HCT116 (cell line): ENCODE measurements at regions not wholly inside any gene's neighbourhood (a gene's known extent, or its start where the extent isn't known, plus 50 kb on each side); places are given as distances from the start of the nearest gene placed in this dataset.

Source experiments
- ATAC-seq: fragments of 200-7000 bp; cut with Tn5 transposase; 2 replicates; pipeline ENCODE4 v1.9.1; 2020; ENCODE audit warnings: mild to moderate bottlenecking, moderate library complexity
- BruUV-seq: library from RNA; stranded (reverse); fragments of 400-500 nt; replicated peaks from 2 replicates; lab custom pipeline; 2021; lab: Mats Ljungman, UMichigan
- CTCF ChIA-PET: fragments of 300-600 bp; sonication (Branson Sonifier 250); formaldehyde crosslinking; loops from one replicate; lab custom pipeline; 2021; ENCODE audit warnings: antibody characterized with exemption; lab: Charles Lee
- POLR2A ChIA-PET: fragments of 300-600, 350-600 bp; sonication (Branson Sonifier 250); formaldehyde crosslinking; loops from one replicate; lab custom pipeline; 2021; ENCODE audit warnings: antibody characterized with exemption; lab: Charles Lee
- RAD21 ChIA-PET, 2 experiments: fragments of 300-600 bp; sonication (Branson Sonifier 250); formaldehyde crosslinking; loops; one replicate each; lab custom pipeline; 2023; ENCODE audit warnings: low total read pairs in 2 of 2; ENCODE audit not compliant: uncharacterized antibody in 2 of 2, unreplicated experiment in 2 of 2, low non-redundant PET in 1 of 2; lab: Charles Lee
- DNase-seq: peaks from one replicate; pipeline ENCODE4 v3.0.0-alpha.2; 2010; ENCODE audit warnings: low read depth, low spot score
- H2AFZ ChIP-seq: fragments of 200-600 bp; shearing (Covaris generic), sonication (generic); 2 replicates; pipeline ENCODE4 v1.6.1; 2017; ENCODE audit warnings: low read depth, mixed run types, mixed read lengths, antibody characterized with exemption, low read length; ENCODE audit not compliant: poor library complexity, severe bottlenecking
- H3K27ac ChIP-seq: 2 replicates; pipeline ENCODE4 v1.5.1; 2012; ENCODE audit warnings: low read depth, low read length
- H3K27me3 ChIP-seq: fragments of 200-600 bp; sonication (generic); 2 replicates; pipeline ENCODE4 v1.6.1; 2016; ENCODE audit warnings: mixed run types, low read length, mixed read lengths; ENCODE audit not compliant: insufficient read depth
- H3K36me3 ChIP-seq, 2 experiments: fragments of 200-500 bp in 1 of 2; fragments of 200-600 bp in 1 of 2; sonication (Bioruptor generic) in 1 of 2; sonication (generic) in 1 of 2; 2 replicates each; pipeline versions ENCODE4 v1.5.1 to v1.6.1; 2014 to 2016; ENCODE audit warnings: low read length in 2 of 2, inconsistent platforms in 1 of 2, mixed read lengths in 1 of 2, mixed run types in 1 of 2; ENCODE audit not compliant: insufficient read depth in 2 of 2, control insufficient read depth in 1 of 2
- H3K4me1 ChIP-seq, 2 experiments: fragments of 200-600 bp in 1 of 2; sonication (generic) in 1 of 2; 2 replicates each; pipeline versions ENCODE4 v1.5.1 to v1.6.1; 2012 to 2017; ENCODE audit warnings: low read length in 2 of 2, inconsistent platforms in 1 of 2, mild to moderate bottlenecking in 1 of 2, mixed read lengths in 1 of 2, mixed run types in 1 of 2, moderate library complexity in 1 of 2; ENCODE audit not compliant: insufficient read depth in 2 of 2, control insufficient read depth in 1 of 2
- H3K4me2 ChIP-seq: fragments of 200-600 bp; sonication (generic); 2 replicates; pipeline ENCODE4 v1.6.1; 2017; ENCODE audit warnings: mixed run types, low read length, mixed read lengths
- H3K4me3 ChIP-seq, 2 experiments: fragments of 200-600 bp in 1 of 2; sonication (generic) in 1 of 2; replicated peaks in 1 of 2; 2 replicates each; pipeline ENCODE4 v1.5.1; 2011 to 2016; ENCODE audit warnings: low read length in 2 of 2, control low read depth in 1 of 2, low read depth in 1 of 2, mild to moderate bottlenecking in 1 of 2, mixed read lengths in 1 of 2, mixed run types in 1 of 2
- H3K79me2 ChIP-seq: fragments of 200-600 bp; sonication (generic); 2 replicates; pipeline ENCODE4 v1.6.1; 2017; ENCODE audit warnings: mild to moderate bottlenecking, mixed run types, low read length, moderate library complexity, mixed read lengths; ENCODE audit not compliant: insufficient read depth
- H3K9ac ChIP-seq: fragments of 200-600 bp; sonication (generic); 2 replicates; pipeline ENCODE4 v1.6.1; 2016; ENCODE audit warnings: low read length, mixed read lengths
- H3K9me2 ChIP-seq: fragments of 200-600 bp; sonication (generic), shearing (Covaris generic); 2 replicates; pipeline ENCODE4 v1.6.1; 2017; ENCODE audit warnings: mixed run types, mild to moderate bottlenecking, moderate library complexity; ENCODE audit not compliant: insufficient read depth
- H3K9me3 ChIP-seq, 2 experiments: fragments of 200-500 bp in 1 of 2; fragments of 200-600 bp in 1 of 2; sonication (Bioruptor generic) in 1 of 2; sonication (generic) in 1 of 2; 2 replicates each; pipeline ENCODE4 v1.6.1; 2014 to 2017; ENCODE audit warnings: low read length in 2 of 2, mixed read lengths in 2 of 2, inconsistent platforms in 1 of 2, low read depth in 1 of 2, mild to moderate bottlenecking in 1 of 2, mixed run types in 1 of 2, moderate library complexity in 1 of 2; ENCODE audit not compliant: control insufficient read depth in 1 of 2, insufficient read depth in 1 of 2
- H4K20me1 ChIP-seq: fragments of 200-600 bp; sonication (generic), shearing (Covaris generic); 2 replicates; pipeline ENCODE4 v1.6.1; 2017; ENCODE audit warnings: mixed run types, mild to moderate bottlenecking, moderate library complexity; ENCODE audit not compliant: insufficient read depth
- CBX3 ChIP-seq: IDR thresholded peaks from 2 replicates; pipeline ENCODE4 v1.6.1; 2012; ENCODE audit warnings: low read depth
- EGR1 ChIP-seq: IDR thresholded peaks from 2 replicates; pipeline ENCODE4 v1.6.1; 2012; ENCODE audit warnings: low read depth
- EZH2phosphoT487 ChIP-seq: fragments of 200-600 bp; IDR thresholded peaks from 2 replicates; pipeline ENCODE4 v1.6.1; 2018; ENCODE audit warnings: antibody characterized with exemption, borderline replicate concordance
- JUND ChIP-seq: IDR thresholded peaks from 2 replicates; pipeline ENCODE4 v1.6.1; 2012
- RAD21 ChIP-seq: IDR thresholded peaks from 2 replicates; pipeline ENCODE4 v1.6.1; 2012; ENCODE audit warnings: low read depth, mild to moderate bottlenecking
- SIN3A ChIP-seq: IDR thresholded peaks from 2 replicates; pipeline ENCODE4 v1.6.1; 2012; ENCODE audit warnings: low read depth
- ZNF274 ChIP-seq: fragments of 200-500 bp; sonication (Bioruptor generic); IDR thresholded peaks from 2 replicates; pipeline ENCODE4 v1.6.1; 2014; ENCODE audit warnings: mild to moderate bottlenecking, low read depth, low read length, inconsistent platforms
- intact Hi-C: fragments of 100-400 bp; cut with micrococcal nuclease; formaldehyde crosslinking; loops from 2 replicates; pipeline ENCODE4 v1.10.0; 2022
- TF ChIP-seq, protein P1 (sequence below), 3 experiments: fragments of 200-600 bp in 1 of 3; sonication (generic) in 1 of 3; IDR thresholded peaks in 2 of 3; conservative IDR thresholded peaks in 1 of 3; 2 replicates each; pipeline ENCODE4 v1.5.1; 2012 to 2017; ENCODE audit warnings: low read depth in 2 of 3, low read length in 2 of 3, antibody characterized with exemption in 1 of 3, borderline replicate concordance in 1 of 3, control low read depth in 1 of 3, mild to moderate bottlenecking in 1 of 3, mixed read lengths in 1 of 3, mixed run types in 1 of 3, moderate library complexity in 1 of 3; ENCODE audit not compliant: insufficient read depth in 1 of 3

DNA sequence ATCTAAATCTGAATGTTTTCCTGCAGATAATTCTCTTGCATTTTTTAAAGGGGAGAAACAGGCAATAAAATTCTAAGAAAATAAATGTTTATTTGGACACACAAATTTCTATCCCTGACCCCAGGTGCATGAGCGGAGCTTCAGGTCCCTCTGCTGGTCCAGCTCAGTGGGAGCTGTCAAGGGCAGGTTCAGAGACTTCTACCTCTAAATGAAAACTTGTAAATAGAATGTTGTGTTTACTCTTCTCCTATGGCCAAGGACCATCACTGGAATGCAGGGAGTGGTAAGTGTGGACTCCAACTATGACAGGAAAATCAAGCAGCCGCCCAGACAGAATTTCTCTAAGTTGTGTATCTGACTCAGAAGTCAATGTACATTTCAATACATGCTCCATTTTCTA lies 148.6 kb upstream of the TTC29 start:
- CTCF ChIA-PET = interaction anchor here (1.6 kb wide), 1 partner anchor 75 kb away, joined by 9 read pairs; no protein-coding TSS in a partner anchor
- Histone ChIP-seq H3K36me3 (no peaks in the 10 kb centered on the region), H3K27ac (no peak overlapping the region), H3K79me2 (no peaks in the 10 kb centered on the region), H3K9ac (no peak overlapping the region), H4K20me1 (no peaks in the 10 kb centered on the region; the same call in 1 of the 2 replicates), H3K9me2 (no peaks in the 10 kb centered on the region), H3K27me3 (peaks cover 46% of the 10 kb centered on the region), H2AFZ (no peak overlapping the region), H3K4me3 (no peak overlapping the region), H3K9me3 (no peaks in the 10 kb centered on the region), H3K4me1 (no peaks in the 10 kb centered on the region), H3K4me2 (no peak overlapping the region)
- ATAC-seq (no peak), DNase-seq (no peak)
- no TSS peak for BruUV-seq
- RAD21 ChIA-PET = no interaction called here
- TF ChIP-seq EZH2phosphoT487 (no peak), RAD21 (peak; percentile 48)
- TF ChIP-seq, protein P1, sequence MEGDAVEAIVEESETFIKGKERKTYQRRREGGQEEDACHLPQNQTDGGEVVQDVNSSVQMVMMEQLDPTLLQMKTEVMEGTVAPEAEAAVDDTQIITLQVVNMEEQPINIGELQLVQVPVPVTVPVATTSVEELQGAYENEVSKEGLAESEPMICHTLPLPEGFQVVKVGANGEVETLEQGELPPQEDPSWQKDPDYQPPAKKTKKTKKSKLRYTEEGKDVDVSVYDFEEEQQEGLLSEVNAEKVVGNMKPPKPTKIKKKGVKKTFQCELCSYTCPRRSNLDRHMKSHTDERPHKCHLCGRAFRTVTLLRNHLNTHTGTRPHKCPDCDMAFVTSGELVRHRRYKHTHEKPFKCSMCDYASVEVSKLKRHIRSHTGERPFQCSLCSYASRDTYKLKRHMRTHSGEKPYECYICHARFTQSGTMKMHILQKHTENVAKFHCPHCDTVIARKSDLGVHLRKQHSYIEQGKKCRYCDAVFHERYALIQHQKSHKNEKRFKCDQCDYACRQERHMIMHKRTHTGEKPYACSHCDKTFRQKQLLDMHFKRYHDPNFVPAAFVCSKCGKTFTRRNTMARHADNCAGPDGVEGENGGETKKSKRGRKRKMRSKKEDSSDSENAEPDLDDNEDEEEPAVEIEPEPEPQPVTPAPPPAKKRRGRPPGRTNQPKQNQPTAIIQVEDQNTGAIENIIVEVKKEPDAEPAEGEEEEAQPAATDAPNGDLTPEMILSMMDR (IDR thresholded peaks at IDR 0.05 in 2 of 3, conservative IDR thresholded peaks at IDR 0.05 in 1 of 3; ENCODE audit: borderline replicate concordance in 1 of 3, insufficient read depth in 1 of 3, low read depth in 2 of 3, low read length in 2 of 3) = peak in 2 of 3 experiments; percentile 29 to 32; a peak in 3 of 6 replicates
- intact Hi-C loops = loop anchor here (10.0 kb wide), 1 partner anchor 1859 kb away; no protein-coding TSS in a partner anchor
- POLR2A ChIA-PET = no interaction called here

DNA sequence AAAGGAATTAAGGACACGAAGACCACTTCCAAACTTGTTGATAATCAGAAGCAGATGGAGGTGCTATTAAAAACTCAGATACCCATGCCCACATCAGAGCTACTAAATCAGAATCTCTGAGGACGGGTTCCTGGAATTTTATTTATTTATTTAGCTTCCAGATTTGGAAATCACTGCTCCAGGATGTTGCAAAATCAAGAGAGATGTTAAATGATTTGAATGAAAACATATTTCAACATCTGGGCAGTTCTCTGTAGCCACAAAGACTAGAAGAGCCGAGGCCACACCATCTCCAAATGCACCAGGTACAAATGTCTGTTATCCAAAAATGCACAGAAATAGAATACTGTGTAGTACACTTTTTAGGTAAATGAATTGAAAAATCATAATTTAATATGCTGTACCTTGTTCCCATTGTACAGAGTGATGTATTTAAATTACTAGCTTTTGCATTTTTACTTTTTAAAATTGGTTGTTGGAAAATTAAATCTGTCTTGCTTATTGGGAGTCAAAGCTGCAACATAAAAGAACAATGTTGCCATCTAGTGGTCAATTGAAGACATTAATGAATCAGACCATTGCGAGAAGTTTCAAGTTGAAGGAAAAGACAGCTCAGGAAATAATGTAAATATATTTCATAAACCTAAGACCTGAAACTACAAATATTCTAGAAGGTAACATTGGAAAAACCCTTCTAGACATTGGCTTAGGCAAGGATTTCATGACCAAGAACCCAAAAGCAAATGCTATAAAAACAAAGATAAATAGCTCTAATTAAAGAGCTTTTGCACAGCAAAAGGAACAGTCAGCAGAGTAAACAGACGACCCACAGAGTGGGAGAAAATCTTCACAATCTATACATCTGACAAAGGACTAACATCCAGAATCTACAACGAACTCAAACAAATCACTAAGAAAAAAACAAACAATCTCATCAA lies 151.3 kb upstream of the TTC29 start:
- peak; percentile 76 for ATAC-seq
- H4K20me1 ChIP-seq = no peaks in the 10 kb centered on the region; the same call in 1 of the 2 replicates
- H3K4me2 ChIP-seq = no peak overlapping the region
- H3K4me3 ChIP-seq = no peak overlapping the region
- no peak overlapping the region for H3K9ac ChIP-seq
- no peaks in the 10 kb centered on the region for H3K36me3 ChIP-seq
- RAD21 ChIA-PET = interaction anchor here (0.7 to 1.7 kb wide), 7 partner anchors 76 to 753 kb away, joined by 3 to 17 read pairs (median 3); no protein-coding TSS in a partner anchor
- intact Hi-C loops = loop anchor here (1.0 to 10.0 kb wide), 4 partner anchors 78 to 1862 kb away; no protein-coding TSS in a partner anchor
- H3K4me1 ChIP-seq = no peaks in the 10 kb centered on the region
- H3K9me3 ChIP-seq = no peaks in the 10 kb centered on the region
- no peaks in the 10 kb centered on the region for H3K79me2 ChIP-seq
- no peaks in the 10 kb centered on the region for H3K9me2 ChIP-seq
- BruUV-seq = no TSS peak
- peaks cover 37% of the 10 kb centered on the region for H3K27me3 ChIP-seq
- peak; percentile 32 for DNase-seq
- TF ChIP-seq SIN3A = no peak
- TF ChIP-seq JUND = no peak
- TF ChIP-seq, protein P1 (IDR thresholded peaks at IDR 0.05 in 2 of 3, conservative IDR thresholded peaks at IDR 0.05 in 1 of 3; ENCODE audit: borderline replicate concordance in 1 of 3, insufficient read depth in 1 of 3, low read depth in 2 of 3, low read length in 2 of 3) = peak; percentile 50 to 72 (median 55); a peak in 5 of 6 replicates
- TF ChIP-seq CBX3 = no peak
- TF ChIP-seq RAD21 = peak; percentile 81
- TF ChIP-seq EGR1 = no peak
- no peak for TF ChIP-seq ZNF274
- no peak overlapping the region for H2AFZ ChIP-seq
- CTCF ChIA-PET = interaction anchor here (0.7 to 2.4 kb wide), 35 partner anchors 8 to 1880 kb away, joined by 3 to 125 read pairs (median 4); partner anchors contain the start of gene TTC29
- H3K27ac ChIP-seq = no peak overlapping the region
- POLR2A ChIA-PET = no interaction called here
